HG02571 (cell line): ENCODE measurements at regions not wholly inside any gene's neighbourhood (a gene's known extent, or its start where the extent isn't known, plus 50 kb on each side); places are given as distances from the start of the nearest gene placed in this dataset.

Experiments used
- ATAC-seq: cut with Tn5 transposase; IDR thresholded peaks from one replicate; pipeline ENCODE4 v1.9.1; 2021; ENCODE audit warnings: mild to moderate bottlenecking, moderate library complexity; ENCODE audit not compliant: unreplicated experiment

GRCh38 chr15:66832664-66833063 lies 130.6 kb downstream of the SMAD6 start:
- no peak for ATAC-seq

GRCh38 chr15:66833371-66833770 lies 131.3 kb downstream of the SMAD6 start:
- no peak for ATAC-seq

- no peak for ATAC-seq
These were observed 131.8 kb downstream of the SMAD6 start for GRCh38 chr15:66833803-66834202.

- no peak for ATAC-seq
These were observed 133.1 kb downstream of the SMAD6 start for GRCh38 chr15:66834881-66835878.

GRCh38 chr15:66836231-66837030 lies 134.4 kb downstream of the SMAD6 start:
- no peak for ATAC-seq

- ATAC-seq, result no peak
These were observed 136.2 kb downstream of the SMAD6 start for GRCh38 chr15:66838202-66838601.

GRCh38 chr15:66838671-66839239 lies 136.7 kb downstream of the SMAD6 start:
- no peak for ATAC-seq

- no peak for ATAC-seq
These were observed 137.6 kb downstream of the SMAD6 start for GRCh38 chr15:66839506-66840112.

- no peak for ATAC-seq
These were observed 138.8 kb downstream of the SMAD6 start for GRCh38 chr15:66840615-66841390.

GRCh38 chr15:66841953-66842681 lies 140.1 kb downstream of the SMAD6 start:
- ATAC-seq, result no peak

GRCh38 chr15:66842710-66843441 lies 140.8 kb downstream of the SMAD6 start:
- ATAC-seq, result no peak

- no peak for ATAC-seq
These were observed 141.5 kb downstream of the SMAD6 start for GRCh38 chr15:66843581-66843980.

GRCh38 chr15:66844041-66844746 lies 142.2 kb downstream of the SMAD6 start:
- no peak for ATAC-seq

GRCh38 chr15:66844747-66845145 lies 142.7 kb downstream of the SMAD6 start:
- no peak for ATAC-seq

GRCh38 chr15:66845266-66845785 lies 143.3 kb downstream of the SMAD6 start:
- ATAC-seq, result no peak

GRCh38 chr15:66846031-66846430 lies 144.0 kb downstream of the SMAD6 start:
- no peak for ATAC-seq

GRCh38 chr15:66846811-66847210 lies 144.8 kb downstream of the SMAD6 start:
- no peak for ATAC-seq

GRCh38 chr15:66847565-66847991 lies 145.5 kb downstream of the SMAD6 start:
- no peak for ATAC-seq
